Ishikawa (cell line): ENCODE measurements at regions not wholly inside any gene's neighbourhood (a gene's known extent, or its start where the extent isn't known, plus 50 kb on each side); places are given as distances from the start of the nearest gene placed in this dataset.

Experiments used
- CEBPB ChIP-seq: IDR thresholded peaks from 2 replicates; pipeline ENCODE4 v1.6.1; 2012
- CREB1 ChIP-seq: IDR thresholded peaks from 2 replicates; pipeline ENCODE4 v1.6.1; 2012; ENCODE audit warnings: low read depth
- EP300 ChIP-seq: IDR thresholded peaks from 2 replicates; pipeline ENCODE4 v1.6.1; 2012; ENCODE audit warnings: borderline replicate concordance
- FOXM1 ChIP-seq: IDR thresholded peaks from 2 replicates; pipeline ENCODE4 v1.6.1; 2012; ENCODE audit warnings: low read depth, borderline replicate concordance
- MAX ChIP-seq: IDR thresholded peaks from 2 replicates; pipeline ENCODE4 v1.6.1; 2012
- NFIC ChIP-seq: IDR thresholded peaks from 2 replicates; pipeline ENCODE4 v1.6.1; 2012
- RAD21 ChIP-seq: IDR thresholded peaks from 2 replicates; pipeline ENCODE4 v1.6.1; 2012; ENCODE audit warnings: low read depth
- TAF1 ChIP-seq: IDR thresholded peaks from 2 replicates; pipeline ENCODE4 v1.6.1; 2012; ENCODE audit warnings: low read depth, mild to moderate bottlenecking
- TCF12 ChIP-seq: IDR thresholded peaks from 2 replicates; pipeline ENCODE4 v1.6.1; 2012; ENCODE audit warnings: low read depth
- TEAD4 ChIP-seq: IDR thresholded peaks from 2 replicates; pipeline ENCODE4 v1.6.1; 2012
- USF1 ChIP-seq: IDR thresholded peaks from 2 replicates; pipeline ENCODE4 v1.6.1; 2012
- YY1 ChIP-seq: IDR thresholded peaks from 2 replicates; pipeline ENCODE4 v1.6.1; 2012; ENCODE audit warnings: low read depth
- ZBTB7A ChIP-seq: IDR thresholded peaks from 2 replicates; pipeline ENCODE4 v1.6.1; 2012; ENCODE audit warnings: low read depth
- TF ChIP-seq, protein P1 (sequence below): IDR thresholded peaks from 2 replicates; pipeline ENCODE4 v1.6.1; 2012; ENCODE audit warnings: low read depth, mild to moderate bottlenecking

DNA sequence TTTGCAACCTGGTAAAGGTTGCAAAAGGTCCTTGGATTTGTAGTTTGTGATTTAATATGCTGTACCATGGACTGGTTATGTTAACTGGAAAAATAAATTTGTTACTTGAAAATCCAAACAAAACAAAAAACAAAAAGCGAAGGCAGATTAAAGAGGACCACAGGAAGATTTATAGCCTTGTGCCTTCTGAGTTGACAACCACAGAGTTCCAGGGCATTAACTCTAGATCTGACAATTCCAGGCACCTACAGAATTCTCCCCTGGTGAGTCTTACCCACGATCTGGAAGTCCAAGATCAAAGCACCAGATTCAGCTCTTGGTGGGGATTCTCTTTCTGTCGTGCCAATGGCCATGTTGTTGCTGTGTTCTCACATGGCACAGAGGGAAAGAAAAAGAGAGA lies 107.9 kb upstream of the SELENOP start:
- TF ChIP-seq CEBPB (no peak), EP300 (no peak), MAX (no peak), TEAD4 (no peak), YY1 (no peak), TAF1 (no peak), RAD21 (no peak), USF1 (no peak), NFIC (no peak), TCF12 (no peak), CREB1 (no peak), FOXM1 (no peak), ZBTB7A (no peak)
- TF ChIP-seq, protein P1, sequence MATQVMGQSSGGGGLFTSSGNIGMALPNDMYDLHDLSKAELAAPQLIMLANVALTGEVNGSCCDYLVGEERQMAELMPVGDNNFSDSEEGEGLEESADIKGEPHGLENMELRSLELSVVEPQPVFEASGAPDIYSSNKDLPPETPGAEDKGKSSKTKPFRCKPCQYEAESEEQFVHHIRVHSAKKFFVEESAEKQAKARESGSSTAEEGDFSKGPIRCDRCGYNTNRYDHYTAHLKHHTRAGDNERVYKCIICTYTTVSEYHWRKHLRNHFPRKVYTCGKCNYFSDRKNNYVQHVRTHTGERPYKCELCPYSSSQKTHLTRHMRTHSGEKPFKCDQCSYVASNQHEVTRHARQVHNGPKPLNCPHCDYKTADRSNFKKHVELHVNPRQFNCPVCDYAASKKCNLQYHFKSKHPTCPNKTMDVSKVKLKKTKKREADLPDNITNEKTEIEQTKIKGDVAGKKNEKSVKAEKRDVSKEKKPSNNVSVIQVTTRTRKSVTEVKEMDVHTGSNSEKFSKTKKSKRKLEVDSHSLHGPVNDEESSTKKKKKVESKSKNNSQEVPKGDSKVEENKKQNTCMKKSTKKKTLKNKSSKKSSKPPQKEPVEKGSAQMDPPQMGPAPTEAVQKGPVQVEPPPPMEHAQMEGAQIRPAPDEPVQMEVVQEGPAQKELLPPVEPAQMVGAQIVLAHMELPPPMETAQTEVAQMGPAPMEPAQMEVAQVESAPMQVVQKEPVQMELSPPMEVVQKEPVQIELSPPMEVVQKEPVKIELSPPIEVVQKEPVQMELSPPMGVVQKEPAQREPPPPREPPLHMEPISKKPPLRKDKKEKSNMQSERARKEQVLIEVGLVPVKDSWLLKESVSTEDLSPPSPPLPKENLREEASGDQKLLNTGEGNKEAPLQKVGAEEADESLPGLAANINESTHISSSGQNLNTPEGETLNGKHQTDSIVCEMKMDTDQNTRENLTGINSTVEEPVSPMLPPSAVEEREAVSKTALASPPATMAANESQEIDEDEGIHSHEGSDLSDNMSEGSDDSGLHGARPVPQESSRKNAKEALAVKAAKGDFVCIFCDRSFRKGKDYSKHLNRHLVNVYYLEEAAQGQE = no peak
